AG08396 (cell line): ENCODE measurements at regions not wholly inside any gene's neighbourhood (a gene's known extent, or its start where the extent isn't known, plus 50 kb on each side); places are given as distances from the start of the nearest gene placed in this dataset.
A peak's percentile ranks its signal among the peaks of the same experiment; 100 is the strongest.
"Not testable (repeated sequence)": the region's sequence is repeated elsewhere in the genome, so short reads cannot be mapped to it uniquely, and the experiment has no call there.

ENCODE experiments used
- DNase-seq: peaks from one replicate; pipeline ENCODE4 v3.0.0; 2012; ENCODE audit warnings: low spot score, mixed read lengths

DNA sequence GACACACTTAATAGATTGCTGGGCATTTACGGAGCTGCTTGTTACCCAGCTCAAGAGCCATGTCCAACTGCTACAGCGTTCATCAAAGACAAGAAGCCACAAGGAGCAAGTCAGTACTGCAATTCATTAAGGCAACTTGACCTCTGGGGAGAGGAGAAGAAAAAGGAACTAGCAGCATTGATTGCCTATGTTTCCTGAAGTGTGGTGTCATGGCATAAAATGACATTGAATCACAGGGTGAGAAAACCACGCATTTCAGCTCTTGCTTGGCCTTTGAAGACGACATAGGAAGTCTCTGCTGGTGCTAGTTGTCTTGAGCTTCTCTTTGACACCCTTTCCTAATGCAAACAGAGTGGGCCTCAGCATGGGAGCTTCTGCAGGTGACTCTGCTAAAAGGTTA is 139.1 kb downstream of the CDH26 start:
- DNase-seq, result no peak

- DNase-seq, result no peak
Observed at GRCh38 chr20:60100780-60101179, 142.6 kb downstream of the CDH26 start.

GRCh38 chr20:60101201-60101890 is 143.1 kb downstream of the CDH26 start:
- DNase-seq, result no peak

GRCh38 chr20:60101891-60102281 is 143.7 kb downstream of the CDH26 start:
- DNase-seq, result no peak

- DNase-seq, result no peak
Observed at GRCh38 chr20:60102665-60103210, 144.5 kb downstream of the CDH26 start.

DNA sequence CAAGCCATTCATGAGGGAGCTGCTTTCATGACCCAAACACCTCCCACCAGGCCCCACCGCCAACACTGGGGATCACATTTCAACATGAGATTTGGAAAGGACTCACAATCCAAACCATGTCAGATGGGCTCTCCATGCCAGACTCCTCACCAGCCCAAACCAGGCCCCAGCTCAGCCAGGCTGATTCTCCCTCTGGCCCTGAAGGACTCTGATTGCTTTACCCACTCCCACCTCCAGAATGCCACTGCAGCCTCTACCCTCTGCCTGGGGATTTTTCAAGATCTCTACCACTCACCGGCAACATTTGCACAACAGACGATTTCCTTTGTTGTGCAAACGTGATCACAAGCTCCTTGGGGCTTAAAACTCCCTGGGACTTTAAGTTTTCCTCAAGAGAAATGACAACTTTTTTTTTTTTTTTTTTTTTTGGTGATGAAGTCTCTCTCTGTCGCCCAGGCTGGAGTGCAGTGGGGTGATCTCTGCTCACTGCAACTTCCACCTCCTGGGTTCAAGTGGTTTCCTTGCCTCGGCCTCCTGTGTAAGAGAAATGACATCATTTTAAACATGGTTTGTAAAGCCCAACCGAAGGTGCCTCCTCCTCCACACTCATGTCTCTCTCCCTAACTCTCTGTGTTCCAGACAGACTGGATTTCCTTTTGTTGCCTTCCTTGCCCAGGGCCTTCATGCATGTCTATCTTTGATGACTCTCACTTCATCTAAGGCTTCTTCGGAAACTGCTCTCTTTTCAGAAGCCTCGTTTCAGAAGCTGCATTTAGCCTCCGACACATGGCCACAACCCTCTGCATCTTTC is 147.0 kb downstream of the CDH26 start:
- DNase-seq, result no peak

- not testable (repeated sequence) for DNase-seq
Observed at GRCh38 chr20:60106186-60106585, 148.0 kb downstream of the CDH26 start.

GRCh38 chr20:60107621-60108390 is 149.6 kb downstream of the CDH26 start:
- DNase-seq, result no peak

- peak; percentile 36 for DNase-seq
Observed at GRCh38 chr20:60108397-60108796, 150.2 kb downstream of the CDH26 start.

- DNase-seq, result no peak
Observed at GRCh38 chr20:60113024-60113724, 155.0 kb downstream of the CDH26 start.

GRCh38 chr20:60113771-60114170 is 155.5 kb downstream of the CDH26 start:
- no peak for DNase-seq

DNA sequence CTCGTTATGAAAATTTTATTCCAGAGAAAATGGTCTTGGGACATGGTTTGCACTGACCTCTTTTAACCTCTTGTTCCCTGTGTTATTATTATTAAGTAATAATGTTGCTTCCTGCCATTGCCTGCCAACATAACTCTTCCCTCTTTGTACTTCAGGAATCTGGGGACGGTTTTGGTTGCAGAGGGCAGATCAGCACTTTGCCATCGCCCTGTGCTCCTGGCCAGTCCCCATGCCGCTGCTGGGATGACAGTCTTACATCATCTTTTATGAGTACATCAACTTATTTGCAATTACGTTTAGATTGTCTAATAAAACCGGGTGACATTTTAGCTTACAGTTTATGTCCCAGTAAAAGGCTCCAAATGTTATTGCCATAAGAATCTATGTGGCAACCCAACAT is 157.2 kb downstream of the CDH26 start:
- DNase-seq, result no peak

GRCh38 chr20:60116128-60116909 is 158.1 kb downstream of the CDH26 start:
- no peak for DNase-seq

DNA sequence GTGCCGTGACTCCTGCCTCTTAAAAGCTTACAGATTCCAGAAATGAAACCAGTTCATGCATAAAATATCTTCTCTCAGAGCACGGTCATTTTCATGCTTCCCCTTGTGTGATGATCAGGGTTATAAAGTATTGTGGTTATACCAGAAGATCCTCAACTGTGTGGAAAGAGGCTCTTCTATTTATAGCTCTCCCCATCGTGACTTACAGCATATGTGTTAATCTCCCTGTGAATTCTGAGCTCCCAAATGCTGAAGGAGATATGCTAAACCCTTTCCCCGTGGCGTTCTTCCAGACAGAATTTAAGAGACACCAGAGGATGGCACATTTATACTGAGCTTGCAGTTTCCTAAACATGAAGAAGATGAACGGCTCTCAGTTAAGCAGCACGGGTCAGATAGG is 158.8 kb downstream of the CDH26 start:
- DNase-seq, result peak; percentile 47

DNA sequence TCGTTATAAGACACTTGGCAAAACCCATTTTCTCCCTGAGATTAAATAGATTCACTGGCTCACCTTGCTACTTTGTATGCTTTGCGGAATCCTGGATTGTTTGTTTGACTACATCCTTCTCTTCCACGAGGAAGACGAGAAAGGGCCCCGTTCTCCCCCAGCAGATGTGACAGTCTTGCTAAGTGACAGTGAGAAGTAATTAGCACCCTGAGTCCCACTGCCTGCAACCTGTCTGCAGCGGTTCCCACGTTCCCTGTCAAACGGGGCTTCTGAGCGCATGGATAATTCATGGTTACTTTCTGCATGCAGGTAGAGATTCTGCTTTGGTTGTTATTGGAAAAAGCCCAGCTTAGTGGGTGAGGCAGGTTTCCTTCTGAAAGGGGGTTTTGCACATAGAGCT is 163.7 kb downstream of the CDH26 start:
- no peak for DNase-seq

DNA sequence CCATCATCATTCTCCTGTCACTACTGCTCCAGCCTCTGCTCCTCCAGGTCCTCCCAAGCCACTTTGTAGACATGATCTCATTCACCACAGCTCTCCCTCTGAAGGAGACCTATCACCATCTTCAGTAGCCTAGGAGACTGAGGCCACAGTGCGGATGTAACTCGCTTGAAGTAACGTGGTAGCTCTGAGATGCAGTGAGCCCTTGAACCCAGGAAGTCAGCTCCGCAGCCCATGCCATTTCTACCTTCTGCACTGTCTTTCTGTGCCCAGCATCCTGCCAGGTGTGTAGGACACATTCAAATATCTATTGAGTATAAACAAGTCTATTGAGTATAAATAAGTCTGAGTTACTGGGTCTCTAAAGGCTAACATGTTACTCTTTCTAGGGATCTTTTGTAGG is 164.4 kb downstream of the CDH26 start:
- no peak for DNase-seq

DNA sequence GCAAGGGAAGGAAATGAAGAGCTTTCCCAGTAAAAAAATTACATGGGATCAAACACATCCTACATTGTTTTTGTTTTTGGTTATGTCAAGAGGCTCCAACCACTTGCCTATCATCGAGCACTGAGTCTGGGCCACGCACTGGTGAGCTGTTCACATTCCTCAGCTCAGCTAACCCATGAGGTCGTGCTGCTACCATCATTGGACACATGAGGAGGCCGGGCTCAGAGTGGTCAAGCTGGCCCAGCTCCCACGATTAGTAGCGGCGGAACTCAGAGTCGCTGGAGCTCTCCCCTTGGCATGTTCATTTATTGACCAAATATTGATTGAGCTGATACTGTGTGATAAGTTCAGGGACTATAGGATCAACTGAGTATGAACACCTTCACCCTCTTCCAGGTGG is 164.9 kb downstream of the CDH26 start:
- DNase-seq, result no peak

- DNase-seq, result no peak
Observed at GRCh38 chr20:60123652-60124051, 165.4 kb downstream of the CDH26 start.

GRCh38 chr20:60124776-60125381 is 166.7 kb downstream of the CDH26 start:
- no peak for DNase-seq

- DNase-seq, result no peak
Observed at GRCh38 chr20:60125513-60125912, 167.3 kb downstream of the CDH26 start.

GRCh38 chr20:60126975-60127374 is 168.8 kb downstream of the CDH26 start:
- no peak for DNase-seq
